ELF-1 (cell line): ENCODE measurements at regions not wholly inside any gene's neighbourhood (a gene's known extent, or its start where the extent isn't known, plus 50 kb on each side); places are given as distances from the start of the nearest gene placed in this dataset.

Source experiments
- DNase-seq: peaks from one replicate; pipeline ENCODE4 v3.0.0-alpha.2; 2016; ENCODE audit warnings: low read depth, low spot score

DNA sequence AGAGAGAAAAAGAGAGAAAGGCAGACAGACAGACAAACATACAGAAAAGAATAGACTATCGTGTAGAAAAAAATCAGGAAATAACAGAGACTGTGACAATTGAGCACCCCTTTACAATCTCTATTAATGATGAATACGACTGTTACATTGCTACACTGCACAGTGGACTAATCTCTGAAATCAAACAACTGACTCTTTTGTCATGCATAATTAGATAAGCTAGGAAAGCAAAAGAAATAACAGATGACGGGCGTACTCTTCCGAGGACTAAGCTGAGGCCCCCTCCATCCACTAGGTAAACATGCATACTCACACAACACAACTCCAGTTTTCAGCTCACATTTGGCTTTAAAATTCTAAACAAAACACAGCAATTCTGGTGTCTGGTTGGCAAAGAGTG is 267.0 kb downstream of the NOL4 start:
- no peak for DNase-seq

GRCh38 chr18:33951031-33951430 is 273.7 kb downstream of the NOL4 start:
- DNase-seq = no peak

- DNase-seq = no peak
Observed at GRCh38 chr18:33946336-33946735, 278.4 kb downstream of the NOL4 start.

DNA sequence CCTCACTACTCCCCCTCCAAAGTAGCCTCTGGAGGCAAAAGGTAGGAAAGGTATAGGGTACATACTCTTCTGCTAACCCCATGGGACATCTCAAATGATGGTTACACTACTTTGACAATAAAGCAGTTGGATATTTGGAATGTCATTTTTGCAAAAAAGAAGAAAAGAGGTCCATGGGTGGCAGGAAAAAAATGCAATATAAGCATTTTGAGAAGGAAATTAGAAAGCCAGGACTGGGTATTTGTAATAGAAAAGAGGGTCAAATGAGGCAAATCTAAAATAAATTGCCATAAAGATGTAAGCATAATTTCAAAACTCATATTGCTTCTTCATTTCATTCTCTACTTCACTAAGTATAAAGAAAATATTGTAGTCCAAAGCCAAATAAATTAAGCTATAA is 280.2 kb downstream of the NOL4 start:
- no peak for DNase-seq

- DNase-seq = no peak
Observed at GRCh38 chr18:33937270-33937816, 287.4 kb downstream of the NOL4 start.

GRCh38 chr18:33934258-33934657 is 290.5 kb downstream of the NOL4 start:
- DNase-seq = no peak

DNA sequence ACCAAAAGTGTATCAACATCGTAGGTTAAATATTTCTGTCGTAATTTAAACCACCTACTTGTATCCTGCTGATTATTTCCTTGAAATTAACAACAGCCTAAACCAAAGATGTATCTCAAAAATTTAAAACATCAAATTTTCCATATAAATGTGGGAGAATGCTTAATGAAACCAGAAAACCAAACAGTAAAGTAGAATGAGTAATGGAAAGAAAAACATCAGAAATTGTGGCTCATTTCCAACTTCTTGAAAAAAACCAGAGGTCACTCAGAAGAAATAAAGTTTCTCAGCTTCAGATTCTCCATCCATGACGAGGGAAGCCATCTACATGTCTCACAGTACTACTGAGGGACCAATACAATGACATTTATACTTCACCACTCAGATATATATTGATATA is 296.5 kb downstream of the NOL4 start:
- DNase-seq = no peak

GRCh38 chr18:33924576-33924975 is 300.1 kb downstream of the NOL4 start:
- DNase-seq = no peak

GRCh38 chr18:33923980-33924379 is 300.7 kb downstream of the NOL4 start:
- no peak for DNase-seq

GRCh38 chr18:33918571-33918970 is 306.1 kb downstream of the NOL4 start:
- DNase-seq = no peak

DNA sequence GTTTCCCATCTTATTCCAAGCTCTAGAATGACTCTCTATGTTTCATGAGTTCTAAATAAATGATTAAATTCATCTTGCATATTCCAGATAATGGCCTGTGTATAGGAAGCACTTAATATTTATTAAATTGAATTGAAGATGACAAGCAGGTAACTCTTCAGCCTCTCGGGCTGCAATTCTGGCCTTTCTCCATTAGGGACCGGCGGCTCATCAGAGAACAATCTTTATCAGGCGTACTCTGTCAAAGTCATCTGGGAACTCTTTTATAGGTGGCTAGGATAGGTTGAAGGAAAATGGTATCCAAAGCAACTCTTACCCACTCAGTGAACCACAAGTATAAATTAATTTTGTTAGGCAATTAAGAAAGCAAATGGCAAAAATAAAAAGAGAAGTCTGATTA is 308.5 kb downstream of the NOL4 start:
- DNase-seq = no peak

DNA sequence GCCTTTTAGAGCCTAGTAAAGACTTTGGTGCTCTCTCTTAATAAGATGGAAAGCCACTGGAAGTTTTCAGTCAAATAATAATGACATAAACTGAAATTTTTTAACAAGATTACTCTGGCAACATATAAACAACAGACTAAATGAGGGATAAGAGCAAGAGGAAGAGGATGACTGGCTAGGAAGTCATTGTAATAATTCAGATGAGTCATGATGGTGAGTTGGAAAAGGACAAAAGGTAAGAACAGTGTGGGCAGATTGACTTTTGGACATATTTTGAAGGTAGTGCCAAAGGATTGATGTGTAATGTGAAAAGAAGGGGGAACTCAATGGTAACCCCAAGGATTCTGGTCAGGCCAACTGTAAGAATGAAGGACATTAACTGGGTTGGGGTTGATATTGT is 310.3 kb downstream of the NOL4 start:
- DNase-seq = no peak

GRCh38 chr18:33906046-33906445 is 318.7 kb downstream of the NOL4 start:
- DNase-seq = no peak

- DNase-seq = no peak
Observed at GRCh38 chr18:33901894-33902512, 322.7 kb downstream of the NOL4 start.

GRCh38 chr18:33900638-33901037 is 322.6 kb downstream of the ASXL3 start:
- no peak for DNase-seq

DNA sequence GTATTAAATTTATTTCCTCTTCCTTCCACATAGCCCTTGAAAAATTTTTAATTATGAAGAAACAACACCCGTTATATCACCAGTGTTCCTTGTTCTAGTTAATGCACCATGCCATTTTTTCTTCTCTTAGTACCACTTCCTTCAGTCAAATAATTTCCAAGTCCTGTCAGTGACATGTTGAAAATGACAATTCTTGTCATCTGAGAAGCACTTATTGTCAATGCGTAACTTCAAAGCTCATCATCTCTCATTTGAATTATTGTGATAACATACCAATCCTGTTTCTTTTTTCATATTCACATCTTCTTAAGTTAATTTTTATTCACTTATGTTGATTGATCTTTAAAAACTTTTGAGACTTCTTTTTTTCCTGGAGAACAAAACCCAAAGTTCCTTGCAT is 320.4 kb downstream of the ASXL3 start:
- no peak for DNase-seq

DNA sequence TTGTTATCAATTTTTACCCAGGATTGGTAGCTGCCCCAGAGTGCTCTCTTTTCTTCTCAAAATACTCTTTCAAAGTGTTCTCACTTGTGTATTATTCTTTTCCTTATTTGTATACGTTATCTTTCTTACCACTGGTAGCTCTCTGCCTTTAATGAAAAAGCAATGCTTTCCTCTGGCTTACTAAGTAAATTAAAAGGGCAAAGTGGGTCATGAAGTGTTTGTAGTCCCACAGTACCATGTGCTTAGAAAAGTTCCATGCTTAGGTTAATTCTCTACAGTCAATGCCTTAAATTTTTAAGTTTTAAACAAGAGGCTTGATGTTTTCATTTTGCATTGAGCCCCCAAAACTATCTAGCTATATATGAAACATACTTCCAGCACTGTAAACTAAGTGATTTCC is 300.2 kb downstream of the ASXL3 start:
- DNase-seq = no peak

- no peak for DNase-seq
Observed at GRCh38 chr18:33875029-33875565, 297.1 kb downstream of the ASXL3 start.

- no peak for DNase-seq
Observed at GRCh38 chr18:33873112-33873511, 295.1 kb downstream of the ASXL3 start.

- no peak for DNase-seq
Observed at GRCh38 chr18:33871363-33872025, 293.5 kb downstream of the ASXL3 start.

GRCh38 chr18:33870059-33870458 is 292.0 kb downstream of the ASXL3 start:
- DNase-seq = no peak

GRCh38 chr18:33866386-33866785 is 288.4 kb downstream of the ASXL3 start:
- DNase-seq = no peak

DNA sequence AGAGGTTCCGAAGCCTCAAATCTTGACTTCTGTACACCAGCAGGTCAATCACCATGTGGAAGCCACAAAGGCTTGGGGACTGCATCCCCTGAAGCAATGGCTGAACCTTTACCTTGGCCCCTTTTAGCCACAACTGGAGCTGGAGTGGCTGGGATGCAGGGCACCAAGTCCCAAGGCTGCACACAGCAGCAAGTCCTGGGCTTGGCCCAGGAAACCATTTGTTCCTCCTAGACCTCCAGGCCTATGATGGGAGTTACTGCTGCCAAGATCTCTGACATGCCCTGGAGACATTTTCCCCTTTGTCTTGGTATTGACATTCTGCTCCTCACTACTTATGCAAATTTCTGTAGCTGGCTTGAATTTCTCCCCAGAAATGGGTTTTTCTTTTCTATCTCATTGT is 285.9 kb downstream of the ASXL3 start:
- no peak for DNase-seq
